Right lobe of liver (tissue), 4 donors: ENCODE measurements at regions not wholly inside any gene's neighbourhood (a gene's known extent, or its start where the extent isn't known, plus 50 kb on each side); places are given as distances from the start of the nearest gene placed in this dataset.

Source experiments
- CTCF ChIP-seq, 4 donors: fragments of 200-600 bp in 3 of 4; fragments of 450-650 bp in 1 of 4; IDR thresholded peaks; one replicate each; pipeline versions ENCODE4 v1.5.1 to v1.8.0; 2016 to 2022; ENCODE audit warnings: antibody characterized with exemption in 4 of 4, mild to moderate bottlenecking in 2 of 4
- POLR2A ChIP-seq: fragments of 450-650 bp; IDR thresholded peaks from one replicate; pipeline ENCODE4 v1.6.1; 2017; ENCODE audit warnings: antibody characterized with exemption, mild to moderate bottlenecking
- donor health status: DM: no; HTN: no; CAD: no.
- donor health status: DM: no; HTN: no; CAD: no.
- donor health status: DM: no; HTN: yes; CAD: no.

- TF ChIP-seq CTCF (IDR thresholded peaks at IDR 0.05) (no peak), POLR2A (no peak)
Observed at GRCh38 chr13:31955741-31956140, 75.8 kb upstream of the FRY start.
